GM06990 (cell line): ENCODE measurements at regions not wholly inside any gene's neighbourhood (a gene's known extent, or its start where the extent isn't known, plus 50 kb on each side); places are given as distances from the start of the nearest gene placed in this dataset.

Experiments
- DNase-seq: peaks from one replicate; pipeline ENCODE4 v3.0.0-alpha.2; 2011; ENCODE audit not compliant: insufficient read length; ENCODE audit errors: extremely low read depth
- H3K27me3 ChIP-seq: replicated peaks from 2 replicates; pipeline ENCODE4 v1.6.0; 2011; ENCODE audit warnings: low read length; ENCODE audit not compliant: control insufficient read depth, insufficient read depth
- H3K36me3 ChIP-seq: 2 replicates; pipeline ENCODE4 v1.5.1; 2011; ENCODE audit warnings: low read length; ENCODE audit not compliant: control insufficient read depth, insufficient read depth
- H3K4me3 ChIP-seq: replicated peaks from 2 replicates; pipeline ENCODE4 v1.5.1; 2011; ENCODE audit warnings: low read depth, mild to moderate bottlenecking, control low read depth, low read length
- CTCF ChIP-seq: IDR thresholded peaks from 2 replicates; pipeline ENCODE4 v1.5.1; 2011; ENCODE audit warnings: low read length, control low read depth, mild to moderate bottlenecking, inconsistent platforms; ENCODE audit not compliant: insufficient read depth, poor library complexity, severe bottlenecking

GRCh38 chr20:20802328-20802727 lies 89.9 kb upstream of the RALGAPA2 start:
- DNase-seq, result no peak
- Histone ChIP-seq H3K4me3 (no peak overlapping the region), H3K27me3 (no peaks in the 10 kb centered on the region; the same call in 1 of the 2 replicates), H3K36me3 (no peaks in the 10 kb centered on the region)
- TF ChIP-seq CTCF, result no peak

GRCh38 chr20:20799716-20800312 lies 87.4 kb upstream of the RALGAPA2 start:
- DNase-seq, result no peak
- TF ChIP-seq CTCF, result no peak
- Histone ChIP-seq H3K36me3 (no peaks in the 10 kb centered on the region), H3K27me3 (no peaks in the 10 kb centered on the region), H3K4me3 (no peak overlapping the region)

GRCh38 chr20:20797521-20798310 lies 85.3 kb upstream of the RALGAPA2 start:
- DNase-seq, result no peak
- H3K27me3 ChIP-seq, result no peaks in the 10 kb centered on the region
- no peaks in the 10 kb centered on the region for H3K36me3 ChIP-seq
- no peak overlapping the region for H3K4me3 ChIP-seq
- TF ChIP-seq CTCF, result no peak

GRCh38 chr20:20796766-20797440 lies 84.5 kb upstream of the RALGAPA2 start:
- TF ChIP-seq CTCF, result no peak
- no peak for DNase-seq
- Histone ChIP-seq H3K4me3 (no peak overlapping the region), H3K27me3 (no peaks in the 10 kb centered on the region), H3K36me3 (no peaks in the 10 kb centered on the region)

- H3K4me3 ChIP-seq, result no peak overlapping the region
- no peak for TF ChIP-seq CTCF
- H3K27me3 ChIP-seq, result no peaks in the 10 kb centered on the region
- no peak for DNase-seq
- H3K36me3 ChIP-seq, result no peaks in the 10 kb centered on the region
These were observed 83.3 kb upstream of the RALGAPA2 start for GRCh38 chr20:20795721-20796120.
